Stomach (tissue), 8 donors: ENCODE measurements at regions not wholly inside any gene's neighbourhood (a gene's known extent, or its start where the extent isn't known, plus 50 kb on each side); places are given as distances from the start of the nearest gene placed in this dataset.
"Not testable (repeated sequence)": the region's sequence is repeated elsewhere in the genome, so short reads cannot be mapped to it uniquely, and the experiment has no call there.

Experiments
- DNase-seq, 2 donors: peaks; one replicate each; pipeline versions ENCODE4 v3.0.0 to v3.0.0-alpha.2; 2013 to 2019
- H3K27ac ChIP-seq, 5 donors: fragments of 200-600 bp in 4 of 5; sonication (generic) in 4 of 5; one replicate each; pipeline ENCODE4 v1.5.1; 2013 to 2019; ENCODE audit warnings: mild to moderate bottlenecking in 1 of 5, moderate library complexity in 1 of 5
- H3K27me3 ChIP-seq, 3 donors: fragments of 200-600 bp; sonication (generic); one replicate each; pipeline ENCODE4 v1.5.1; 2017 to 2019; ENCODE audit warnings: mixed run types in 1 of 3
- H3K36me3 ChIP-seq, 4 donors: fragments of 200-600 bp; sonication (generic); 1 replicate in 3 of 4; 2 replicates in 1 of 4; pipeline ENCODE4 v1.5.1; 2016 to 2019
- H3K4me1 ChIP-seq, 4 donors: fragments of 200-600 bp; sonication (generic); one replicate each; pipeline ENCODE4 v1.5.1; 2016 to 2019
- H3K4me3 ChIP-seq, 4 donors: fragments of 200-600 bp; sonication (generic) in 3 of 4; one replicate each; pipeline ENCODE4 v1.5.1; 2016 to 2019; ENCODE audit warnings: mild to moderate bottlenecking in 1 of 4
- H3K9me3 ChIP-seq, 4 donors: fragments of 200-600 bp; sonication (generic); one replicate each; pipeline ENCODE4 v1.5.1; 2016 to 2019
- CTCF ChIP-seq, 7 experiments: fragments of 450-650 bp in 4 of 7; fragments of 200-600 bp in 3 of 7; sonication (generic) in 3 of 7; IDR thresholded peaks; one replicate each; pipeline ENCODE4 v1.5.1; 2016 to 2019; ENCODE audit warnings: antibody characterized with exemption in 7 of 7, control low read depth in 2 of 7, mild to moderate bottlenecking in 1 of 7
- EP300 ChIP-seq: sonication (generic); formaldehyde crosslinking; IDR thresholded peaks from one replicate; pipeline ENCODE4 v1.6.1; 2017; ENCODE audit warnings: antibody characterized with exemption
- POLR2A ChIP-seq, 4 donors: fragments of 450-650 bp; IDR thresholded peaks; one replicate each; pipeline ENCODE4 v1.6.1; 2016; ENCODE audit warnings: antibody characterized with exemption in 4 of 4, control low read depth in 2 of 4, mild to moderate bottlenecking in 1 of 4, moderate library complexity in 1 of 4
- POLR2AphosphoS5 ChIP-seq, 3 donors: sonication (generic); formaldehyde crosslinking; IDR thresholded peaks; one replicate each; pipeline ENCODE4 v1.6.1; 2016; ENCODE audit warnings: antibody characterized with exemption in 3 of 3
- WGBS, 5 donors: extraction: QIAGEN DNeasy Blood & Tissue Kit in 3 of 5; methylation state at CpG; one replicate each; pipeline versions ENCODE4 v1.1.5 to v1.1.7; 2013 to 2018; 5-methylcytosine and 5-hydroxymethylcytosine counted together
- intact Hi-C: fragments of 100-400 bp; cut with DNase I; formaldehyde crosslinking; loops from one replicate; pipeline ENCODE4 v1.15.1; 2023; ENCODE audit warnings: low total_unique reads
- donor health status: healthy with polysubstance abuse.
- donor health status: Bipolar disorder and iron deficiency.
- donor health status: healthy.

GRCh38 chr9:39568900-39569299 is 213.4 kb downstream of the SPATA31A1 start:
- intact Hi-C loops, H3K27me3 ChIP-seq, H3K36me3 ChIP-seq, H3K4me1 ChIP-seq, H3K9me3 ChIP-seq, DNase-seq, H3K27ac ChIP-seq, H3K4me3 ChIP-seq: not testable (repeated sequence)
- WGBS, 5 donors, result 77 to 100% (median 86%) methylated on average over 1 of the region's 2 CpGs

GRCh38 chr9:39573024-39574022 is 217.9 kb downstream of the SPATA31A1 start:
- H3K4me1 ChIP-seq, H3K27me3 ChIP-seq, H3K36me3 ChIP-seq, H3K4me3 ChIP-seq, H3K27ac ChIP-seq, DNase-seq, H3K9me3 ChIP-seq, intact Hi-C loops: not testable (repeated sequence)
- whole genome bisulfite sequencing, 5 donors, result 51 to 73% (median 70%) methylated on average over 3 to 7 of the region's 10 CpGs

- H3K4me1 ChIP-seq, H3K36me3 ChIP-seq, H3K27ac ChIP-seq, DNase-seq, H3K9me3 ChIP-seq, intact Hi-C loops, H3K4me3 ChIP-seq, H3K27me3 ChIP-seq: not testable (repeated sequence)
- WGBS, 5 donors, result 65 to 73% (median 70%) methylated on average over 3 to 4 of the region's 4 CpGs
Measured at GRCh38 chr9:39579000-39579399, 223.5 kb downstream of the SPATA31A1 start.

GRCh38 chr9:39581296-39581695 is 225.8 kb downstream of the SPATA31A1 start:
- WGBS, 5 donors, result 88 to 94% (median 89%) methylated on average over 3 of the region's 3 CpGs
- H3K9me3 ChIP-seq, H3K27ac ChIP-seq, H3K27me3 ChIP-seq, H3K36me3 ChIP-seq, H3K4me3 ChIP-seq, H3K4me1 ChIP-seq, intact Hi-C loops, DNase-seq: not testable (repeated sequence)

- H3K36me3 ChIP-seq, intact Hi-C loops, H3K4me1 ChIP-seq, H3K9me3 ChIP-seq, H3K27ac ChIP-seq, DNase-seq, H3K4me3 ChIP-seq, H3K27me3 ChIP-seq: not testable (repeated sequence)
- WGBS, 5 donors, result 70 to 82% (median 73%) methylated on average over 1 of the region's 1 CpG
Measured at GRCh38 chr9:39582677-39583412, 227.4 kb downstream of the SPATA31A1 start.

GRCh38 chr9:39583413-39583747 is 227.9 kb downstream of the SPATA31A1 start:
- intact Hi-C loops, H3K4me1 ChIP-seq, H3K9me3 ChIP-seq, H3K27ac ChIP-seq, DNase-seq, H3K27me3 ChIP-seq, H3K4me3 ChIP-seq, H3K36me3 ChIP-seq: not testable (repeated sequence)

GRCh38 chr9:39585233-39585632 is 229.8 kb downstream of the SPATA31A1 start:
- H3K4me3 ChIP-seq, H3K36me3 ChIP-seq, H3K4me1 ChIP-seq, intact Hi-C loops, H3K9me3 ChIP-seq, DNase-seq, H3K27me3 ChIP-seq, H3K27ac ChIP-seq: not testable (repeated sequence)
- WGBS, 5 donors, result 83 to 96% (median 92%) methylated on average over 5 to 6 of the region's 7 CpGs

GRCh38 chr9:39587844-39588499 is 232.5 kb downstream of the SPATA31A1 start:
- peak in 1 of 2 donors; percentile 11 for DNase-seq
- Histone ChIP-seq H3K4me3 (no peak overlapping the region), H3K27me3 (no peaks in the 10 kb centered on the region), H3K27ac (no peak overlapping the region), H3K4me1 (no peaks in the 10 kb centered on the region), H3K9me3 (no peaks in the 10 kb centered on the region), H3K36me3 (no peaks in the 10 kb centered on the region)
- TF ChIP-seq EP300 (no peak), POLR2AphosphoS5 (IDR thresholded peaks at IDR 0.05) (no peak), POLR2A (IDR thresholded peaks at IDR 0.05) (no peak), CTCF (IDR thresholded peaks at IDR 0.05) (no peak)
- intact Hi-C loops, result no loop called here
- WGBS, 5 donors, result 80 to 89% (median 88%) methylated on average over 3 of the region's 3 CpGs
